ENCODE measurements at regions not wholly inside any gene's neighbourhood (a gene's known extent, or its start where the extent isn't known, plus 50 kb on each side); places are given as distances from the start of the nearest gene placed in this dataset.

DNA sequence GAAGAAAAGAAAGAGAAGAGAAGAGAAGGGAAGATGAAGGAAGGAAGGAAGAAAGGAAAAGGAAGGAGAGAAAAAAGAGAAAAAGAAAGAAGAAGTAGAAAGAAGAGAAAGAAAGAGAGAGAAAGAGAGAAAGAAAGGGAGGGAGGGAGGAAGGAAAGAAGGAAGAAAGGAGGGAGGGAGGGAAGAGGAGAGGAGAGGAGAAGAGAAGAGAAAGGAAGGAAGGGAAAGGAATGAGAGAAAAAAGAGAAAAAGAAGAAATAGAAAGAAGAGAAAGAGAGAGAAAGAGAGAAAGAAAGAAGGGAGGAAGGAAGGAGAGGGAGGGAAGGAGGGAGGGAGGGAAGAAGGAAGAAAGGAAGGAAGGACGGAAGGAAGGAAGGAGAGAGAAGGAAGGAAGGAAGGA, 217.9 kb upstream of the POU1F1 start:
- Histone ChIP-seq H3K4me1 (ENCODE audit: control insufficient read depth, extremely low read depth, insufficient read depth, low read length) (no peaks in the 10 kb centered on the region), H3K79me2 (ENCODE audit: control insufficient read depth, insufficient read depth, low read length) (no peaks in the 10 kb centered on the region), H3K9ac (replicated peaks; ENCODE audit: extremely low read depth, insufficient read depth, low read length) (no peak overlapping the region), H3K36me3 (ENCODE audit: control insufficient read depth in 2 of 2, extremely low read depth in 1 of 2, insufficient read depth in 2 of 2, low read length in 2 of 2) (no peaks in the 10 kb centered on the region), H3K9me3 (replicated peaks; ENCODE audit: control insufficient read depth, insufficient read depth, low read length) (no peaks in the 10 kb centered on the region), H2AFZ (ENCODE audit: low read depth, low read length) (no peak overlapping the region), H3K4me2 (ENCODE audit: insufficient read depth, low read length) (no peak overlapping the region), H3K9me1 (replicated peaks; ENCODE audit: control insufficient read depth, extremely low read depth, insufficient read depth, low read length) (no peaks in the 10 kb centered on the region), H4K20me1 (replicated peaks; ENCODE audit: control insufficient read depth, extremely low read depth, insufficient read depth, low read length) (no peaks in the 10 kb centered on the region), H3K27me3 (ENCODE audit: control insufficient read depth in 2 of 2, insufficient read depth in 2 of 2, low read length in 2 of 2) (no peaks in the 10 kb centered on the region), H3K27ac (ENCODE audit: insufficient read depth, low read depth, low read length) (no peak overlapping the region), H3K4me3 (replicated peaks in 1 of 3; ENCODE audit: insufficient read depth in 1 of 3, low read depth in 1 of 3, low read length in 3 of 3) (no peak overlapping the region)
- no peak for TF ChIP-seq POLR2A (IDR thresholded peaks at IDR 0.05; ENCODE audit: low read depth, low read length)
- no peak for TF ChIP-seq EZH2 (IDR thresholded peaks at IDR 0.05; ENCODE audit: borderline replicate concordance, low read depth, low read length, severe bottlenecking)
- TF ChIP-seq POLR2AphosphoS5 (IDR thresholded peaks at IDR 0.05; ENCODE audit: insufficient read depth, low read depth, low read length): no peak
- no peak for TF ChIP-seq FOS (IDR thresholded peaks at IDR 0.05; ENCODE audit: borderline replicate concordance, insufficient read depth, low read length)
- TF ChIP-seq, protein P1, sequence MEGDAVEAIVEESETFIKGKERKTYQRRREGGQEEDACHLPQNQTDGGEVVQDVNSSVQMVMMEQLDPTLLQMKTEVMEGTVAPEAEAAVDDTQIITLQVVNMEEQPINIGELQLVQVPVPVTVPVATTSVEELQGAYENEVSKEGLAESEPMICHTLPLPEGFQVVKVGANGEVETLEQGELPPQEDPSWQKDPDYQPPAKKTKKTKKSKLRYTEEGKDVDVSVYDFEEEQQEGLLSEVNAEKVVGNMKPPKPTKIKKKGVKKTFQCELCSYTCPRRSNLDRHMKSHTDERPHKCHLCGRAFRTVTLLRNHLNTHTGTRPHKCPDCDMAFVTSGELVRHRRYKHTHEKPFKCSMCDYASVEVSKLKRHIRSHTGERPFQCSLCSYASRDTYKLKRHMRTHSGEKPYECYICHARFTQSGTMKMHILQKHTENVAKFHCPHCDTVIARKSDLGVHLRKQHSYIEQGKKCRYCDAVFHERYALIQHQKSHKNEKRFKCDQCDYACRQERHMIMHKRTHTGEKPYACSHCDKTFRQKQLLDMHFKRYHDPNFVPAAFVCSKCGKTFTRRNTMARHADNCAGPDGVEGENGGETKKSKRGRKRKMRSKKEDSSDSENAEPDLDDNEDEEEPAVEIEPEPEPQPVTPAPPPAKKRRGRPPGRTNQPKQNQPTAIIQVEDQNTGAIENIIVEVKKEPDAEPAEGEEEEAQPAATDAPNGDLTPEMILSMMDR (IDR thresholded peaks at IDR 0.05; ENCODE audit: extremely low read depth in 1 of 2, insufficient read depth in 1 of 2, low read depth in 1 of 2, low read length in 2 of 2): no peak
- TF ChIP-seq, protein P2, sequence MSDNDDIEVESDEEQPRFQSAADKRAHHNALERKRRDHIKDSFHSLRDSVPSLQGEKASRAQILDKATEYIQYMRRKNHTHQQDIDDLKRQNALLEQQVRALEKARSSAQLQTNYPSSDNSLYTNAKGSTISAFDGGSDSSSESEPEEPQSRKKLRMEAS (IDR thresholded peaks at IDR 0.05; ENCODE audit: insufficient read depth, insufficient read length): no peak
- no peak for TF ChIP-seq GATA2 (IDR thresholded peaks at IDR 0.05; ENCODE audit: insufficient read depth, insufficient read length, low read depth, low read length)
- no peak for TF ChIP-seq MYC (IDR thresholded peaks at IDR 0.05; ENCODE audit: low read depth, low read length)
- TF ChIP-seq JUN (IDR thresholded peaks at IDR 0.05; ENCODE audit: borderline replicate concordance, insufficient read depth, insufficient read length, low read depth): no peak
- dilution Hi-C loops (cut with MboI; ENCODE audit: extremely low pct_ligation_motif_present, low sequenced_read_pairs): no loop called here
- no TSS peak for BruUV-seq (replicated peaks)
- intact Hi-C loops (cut with micrococcal nuclease): no loop called here
- ChIA-PET CTCF (no interaction called here), POLR2A (no interaction called here)
- no peak for DNase-seq (ENCODE audit: low read depth, low spot score)
- no peak for FAIRE-seq
